HCT116 (cell line): ENCODE measurements at regions not wholly inside any gene's neighbourhood (a gene's known extent, or its start where the extent isn't known, plus 50 kb on each side); places are given as distances from the start of the nearest gene placed in this dataset.

Experiments
- ATAC-seq: fragments of 200-7000 bp; cut with Tn5 transposase; 2 replicates; pipeline ENCODE4 v1.9.1; 2020; ENCODE audit warnings: mild to moderate bottlenecking, moderate library complexity
- BruUV-seq: library from RNA; stranded (reverse); fragments of 400-500 nt; replicated peaks from 2 replicates; lab custom pipeline; 2021; lab: Mats Ljungman, UMichigan
- CTCF ChIA-PET: fragments of 300-600 bp; sonication (Branson Sonifier 250); formaldehyde crosslinking; loops from one replicate; lab custom pipeline; 2021; ENCODE audit warnings: antibody characterized with exemption; lab: Charles Lee
- POLR2A ChIA-PET: fragments of 300-600, 350-600 bp; sonication (Branson Sonifier 250); formaldehyde crosslinking; loops from one replicate; lab custom pipeline; 2021; ENCODE audit warnings: antibody characterized with exemption; lab: Charles Lee
- RAD21 ChIA-PET, 2 experiments: fragments of 300-600 bp; sonication (Branson Sonifier 250); formaldehyde crosslinking; loops; one replicate each; lab custom pipeline; 2023; ENCODE audit warnings: low total read pairs in 2 of 2; ENCODE audit not compliant: uncharacterized antibody in 2 of 2, unreplicated experiment in 2 of 2, low non-redundant PET in 1 of 2; lab: Charles Lee
- DNase-seq: peaks from one replicate; pipeline ENCODE4 v3.0.0-alpha.2; 2010; ENCODE audit warnings: low read depth, low spot score
- H2AFZ ChIP-seq: fragments of 200-600 bp; shearing (Covaris generic), sonication (generic); 2 replicates; pipeline ENCODE4 v1.6.1; 2017; ENCODE audit warnings: low read depth, mixed run types, mixed read lengths, antibody characterized with exemption, low read length; ENCODE audit not compliant: poor library complexity, severe bottlenecking
- H3K27ac ChIP-seq: 2 replicates; pipeline ENCODE4 v1.5.1; 2012; ENCODE audit warnings: low read depth, low read length
- H3K27me3 ChIP-seq: fragments of 200-600 bp; sonication (generic); 2 replicates; pipeline ENCODE4 v1.6.1; 2016; ENCODE audit warnings: mixed run types, low read length, mixed read lengths; ENCODE audit not compliant: insufficient read depth
- H3K36me3 ChIP-seq, 2 experiments: fragments of 200-500 bp in 1 of 2; fragments of 200-600 bp in 1 of 2; sonication (Bioruptor generic) in 1 of 2; sonication (generic) in 1 of 2; 2 replicates each; pipeline versions ENCODE4 v1.5.1 to v1.6.1; 2014 to 2016; ENCODE audit warnings: low read length in 2 of 2, inconsistent platforms in 1 of 2, mixed read lengths in 1 of 2, mixed run types in 1 of 2; ENCODE audit not compliant: insufficient read depth in 2 of 2, control insufficient read depth in 1 of 2
- H3K4me1 ChIP-seq, 2 experiments: fragments of 200-600 bp in 1 of 2; sonication (generic) in 1 of 2; 2 replicates each; pipeline versions ENCODE4 v1.5.1 to v1.6.1; 2012 to 2017; ENCODE audit warnings: low read length in 2 of 2, inconsistent platforms in 1 of 2, mild to moderate bottlenecking in 1 of 2, mixed read lengths in 1 of 2, mixed run types in 1 of 2, moderate library complexity in 1 of 2; ENCODE audit not compliant: insufficient read depth in 2 of 2, control insufficient read depth in 1 of 2
- H3K4me2 ChIP-seq: fragments of 200-600 bp; sonication (generic); 2 replicates; pipeline ENCODE4 v1.6.1; 2017; ENCODE audit warnings: mixed run types, low read length, mixed read lengths
- H3K4me3 ChIP-seq, 2 experiments: fragments of 200-600 bp in 1 of 2; sonication (generic) in 1 of 2; replicated peaks in 1 of 2; 2 replicates each; pipeline ENCODE4 v1.5.1; 2011 to 2016; ENCODE audit warnings: low read length in 2 of 2, control low read depth in 1 of 2, low read depth in 1 of 2, mild to moderate bottlenecking in 1 of 2, mixed read lengths in 1 of 2, mixed run types in 1 of 2
- H3K79me2 ChIP-seq: fragments of 200-600 bp; sonication (generic); 2 replicates; pipeline ENCODE4 v1.6.1; 2017; ENCODE audit warnings: mild to moderate bottlenecking, mixed run types, low read length, moderate library complexity, mixed read lengths; ENCODE audit not compliant: insufficient read depth
- H3K9ac ChIP-seq: fragments of 200-600 bp; sonication (generic); 2 replicates; pipeline ENCODE4 v1.6.1; 2016; ENCODE audit warnings: low read length, mixed read lengths
- H3K9me2 ChIP-seq: fragments of 200-600 bp; sonication (generic), shearing (Covaris generic); 2 replicates; pipeline ENCODE4 v1.6.1; 2017; ENCODE audit warnings: mixed run types, mild to moderate bottlenecking, moderate library complexity; ENCODE audit not compliant: insufficient read depth
- H3K9me3 ChIP-seq, 2 experiments: fragments of 200-500 bp in 1 of 2; fragments of 200-600 bp in 1 of 2; sonication (Bioruptor generic) in 1 of 2; sonication (generic) in 1 of 2; 2 replicates each; pipeline ENCODE4 v1.6.1; 2014 to 2017; ENCODE audit warnings: low read length in 2 of 2, mixed read lengths in 2 of 2, inconsistent platforms in 1 of 2, low read depth in 1 of 2, mild to moderate bottlenecking in 1 of 2, mixed run types in 1 of 2, moderate library complexity in 1 of 2; ENCODE audit not compliant: control insufficient read depth in 1 of 2, insufficient read depth in 1 of 2
- H4K20me1 ChIP-seq: fragments of 200-600 bp; sonication (generic), shearing (Covaris generic); 2 replicates; pipeline ENCODE4 v1.6.1; 2017; ENCODE audit warnings: mixed run types, mild to moderate bottlenecking, moderate library complexity; ENCODE audit not compliant: insufficient read depth
- EGR1 ChIP-seq: IDR thresholded peaks from 2 replicates; pipeline ENCODE4 v1.6.1; 2012; ENCODE audit warnings: low read depth
- EZH2 ChIP-seq: fragments of 200-600 bp; sonication (generic); IDR thresholded peaks from 2 replicates; pipeline ENCODE4 v1.6.1; 2017; ENCODE audit warnings: antibody characterized with exemption, mixed run types
- FOSL1 ChIP-seq: IDR thresholded peaks from 2 replicates; pipeline ENCODE4 v1.6.1; 2012; ENCODE audit warnings: low read depth
- MAX ChIP-seq: IDR thresholded peaks from 2 replicates; pipeline ENCODE4 v1.6.1; 2012
- POLR2AphosphoS5 ChIP-seq: IDR thresholded peaks from 2 replicates; pipeline ENCODE4 v1.6.1; 2011; ENCODE audit warnings: mild to moderate bottlenecking, low read depth, low read length, moderate library complexity
- RAD21 ChIP-seq: IDR thresholded peaks from 2 replicates; pipeline ENCODE4 v1.6.1; 2012; ENCODE audit warnings: low read depth, mild to moderate bottlenecking
- REST ChIP-seq: IDR thresholded peaks from 2 replicates; pipeline ENCODE4 v1.6.1; 2012; ENCODE audit warnings: low read depth
- SIN3A ChIP-seq: IDR thresholded peaks from 2 replicates; pipeline ENCODE4 v1.6.1; 2012; ENCODE audit warnings: low read depth
- YY1 ChIP-seq: IDR thresholded peaks from 2 replicates; pipeline ENCODE4 v1.6.1; 2011; ENCODE audit warnings: low read length, low read depth, moderate library complexity, mild to moderate bottlenecking; ENCODE audit not compliant: insufficient replicate concordance; ENCODE audit errors: extremely low read depth
- ZFX ChIP-seq: fragments of 450-650 bp; IDR thresholded peaks from 2 replicates; pipeline ENCODE4 v1.6.1; 2017
- intact Hi-C: fragments of 100-400 bp; cut with micrococcal nuclease; formaldehyde crosslinking; loops from 2 replicates; pipeline ENCODE4 v1.10.0; 2022

DNA sequence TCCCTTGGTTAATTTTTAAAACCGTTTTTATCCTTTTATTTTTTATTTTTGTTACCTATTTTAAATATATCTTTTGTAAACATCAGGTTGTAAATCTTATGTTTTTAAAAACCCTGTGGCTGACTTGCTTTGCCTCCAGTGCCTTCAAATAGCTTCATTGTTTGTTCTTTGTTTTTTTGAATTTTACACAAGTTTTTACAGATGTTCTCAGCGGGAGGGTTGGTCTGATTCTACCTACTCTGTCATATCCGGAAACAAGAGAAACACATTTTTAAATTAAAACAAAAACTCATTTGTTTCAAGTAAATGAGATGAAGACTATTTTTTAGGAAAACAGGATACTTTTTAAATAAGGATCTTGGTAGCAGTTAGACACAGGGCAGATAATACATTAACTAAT, 129.0 kb upstream of the THRB start:
- CTCF ChIA-PET = interaction anchor here (1.0 kb wide), 1 partner anchor 438 kb away, joined by 3 read pairs; no protein-coding TSS in a partner anchor
- Histone ChIP-seq H4K20me1 (no peaks in the 10 kb centered on the region), H2AFZ (no peak overlapping the region), H3K9me3 (no peaks in the 10 kb centered on the region), H3K9me2 (no peaks in the 10 kb centered on the region), H3K36me3 (no peaks in the 10 kb centered on the region), H3K27ac (no peak overlapping the region), H3K79me2 (no peaks in the 10 kb centered on the region), H3K4me1 (no peaks in the 10 kb centered on the region), H3K4me2 (no peak overlapping the region), H3K27me3 (no peaks in the 10 kb centered on the region), H3K9ac (no peak overlapping the region), H3K4me3 (no peak overlapping the region)
- ATAC-seq (no peak), DNase-seq (no peak)
- no TSS peak for BruUV-seq
- RAD21 ChIA-PET = no interaction called here
- POLR2A ChIA-PET = no interaction called here
- intact Hi-C loops = no loop called here
- TF ChIP-seq FOSL1 (no peak), YY1 (no peak), MAX (no peak), SIN3A (no peak), EGR1 (no peak), RAD21 (no peak), REST (no peak), POLR2AphosphoS5 (no peak), EZH2 (no peak), ZFX (no peak)
